KMS-11 (cell line): ENCODE measurements at regions not wholly inside any gene's neighbourhood (a gene's known extent, or its start where the extent isn't known, plus 50 kb on each side); places are given as distances from the start of the nearest gene placed in this dataset.

Experiments used
- H2AFZ ChIP-seq: fragments of 200-600 bp; sonication (generic); 2 replicates; pipeline ENCODE4 v1.6.1; 2016; ENCODE audit warnings: antibody characterized with exemption, mixed run types, low read depth
- H3K27ac ChIP-seq: fragments of 200-600 bp; sonication (generic); 2 replicates; pipeline ENCODE4 v1.6.1; 2016; ENCODE audit warnings: mild to moderate bottlenecking, mixed run types
- H3K27me3 ChIP-seq: fragments of 200-600 bp; sonication (generic); 2 replicates; pipeline ENCODE4 v1.6.1; 2017; ENCODE audit warnings: mild to moderate bottlenecking, low read depth, mixed run types, moderate library complexity; ENCODE audit not compliant: insufficient read depth
- H3K36me3 ChIP-seq: fragments of 200-600 bp; sonication (generic); 2 replicates; pipeline ENCODE4 v1.6.1; 2017; ENCODE audit warnings: mild to moderate bottlenecking, mixed run types; ENCODE audit not compliant: insufficient read depth
- H3K4me1 ChIP-seq: fragments of 200-600 bp; sonication (generic); 2 replicates; pipeline ENCODE4 v1.6.1; 2016; ENCODE audit warnings: mild to moderate bottlenecking, low read depth, mixed run types; ENCODE audit not compliant: poor library complexity, severe bottlenecking
- H3K4me2 ChIP-seq: fragments of 200-600 bp; sonication (generic); 2 replicates; pipeline ENCODE4 v1.7.0; 2016; ENCODE audit warnings: mild to moderate bottlenecking, mixed run types
- H3K4me3 ChIP-seq: fragments of 200-600 bp; sonication (generic); IDR thresholded peaks from 2 replicates; pipeline ENCODE4 v1.6.1; 2017; ENCODE audit warnings: low read depth, low read length, mixed read lengths; ENCODE audit not compliant: insufficient read depth
- H3K79me2 ChIP-seq: fragments of 200-600 bp; sonication (generic); 2 replicates; pipeline ENCODE4 v1.6.1; 2016; ENCODE audit warnings: low read depth, mixed run types; ENCODE audit not compliant: insufficient read depth
- H3K9ac ChIP-seq: fragments of 200-600 bp; sonication (generic); 2 replicates; pipeline ENCODE4 v1.6.1; 2016; ENCODE audit warnings: mild to moderate bottlenecking, mixed run types
- H4K20me1 ChIP-seq: fragments of 200-600 bp; sonication (generic); 2 replicates; pipeline ENCODE4 v1.6.1; 2016; ENCODE audit warnings: mild to moderate bottlenecking, mixed run types; ENCODE audit not compliant: insufficient read depth
- TF ChIP-seq, protein P1 (sequence below): fragments of 200-600 bp; sonication (generic); conservative IDR thresholded peaks from 2 replicates; pipeline ENCODE4 v1.6.1; 2017; ENCODE audit warnings: low read depth, mild to moderate bottlenecking, antibody characterized with exemption, low read length, moderate library complexity, mixed read lengths

DNA sequence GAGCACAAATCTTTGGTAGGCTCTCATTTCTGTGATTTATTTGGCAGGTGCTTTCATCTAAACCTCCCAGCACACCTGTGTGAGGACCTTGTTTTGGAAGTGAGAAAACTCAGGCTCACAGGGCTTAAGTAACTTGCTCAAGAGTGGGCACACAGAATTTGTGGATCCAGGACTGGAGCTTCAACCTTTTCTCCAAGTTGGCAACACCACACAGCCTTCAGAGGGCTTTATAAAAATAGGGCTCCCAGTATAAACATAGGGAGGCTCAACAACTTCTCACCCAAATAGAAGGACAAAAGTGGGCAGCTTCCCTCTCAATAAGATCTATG, 182.2 kb upstream of the NEBL start:
- H3K79me2 ChIP-seq: no peaks in the 10 kb centered on the region

DNA sequence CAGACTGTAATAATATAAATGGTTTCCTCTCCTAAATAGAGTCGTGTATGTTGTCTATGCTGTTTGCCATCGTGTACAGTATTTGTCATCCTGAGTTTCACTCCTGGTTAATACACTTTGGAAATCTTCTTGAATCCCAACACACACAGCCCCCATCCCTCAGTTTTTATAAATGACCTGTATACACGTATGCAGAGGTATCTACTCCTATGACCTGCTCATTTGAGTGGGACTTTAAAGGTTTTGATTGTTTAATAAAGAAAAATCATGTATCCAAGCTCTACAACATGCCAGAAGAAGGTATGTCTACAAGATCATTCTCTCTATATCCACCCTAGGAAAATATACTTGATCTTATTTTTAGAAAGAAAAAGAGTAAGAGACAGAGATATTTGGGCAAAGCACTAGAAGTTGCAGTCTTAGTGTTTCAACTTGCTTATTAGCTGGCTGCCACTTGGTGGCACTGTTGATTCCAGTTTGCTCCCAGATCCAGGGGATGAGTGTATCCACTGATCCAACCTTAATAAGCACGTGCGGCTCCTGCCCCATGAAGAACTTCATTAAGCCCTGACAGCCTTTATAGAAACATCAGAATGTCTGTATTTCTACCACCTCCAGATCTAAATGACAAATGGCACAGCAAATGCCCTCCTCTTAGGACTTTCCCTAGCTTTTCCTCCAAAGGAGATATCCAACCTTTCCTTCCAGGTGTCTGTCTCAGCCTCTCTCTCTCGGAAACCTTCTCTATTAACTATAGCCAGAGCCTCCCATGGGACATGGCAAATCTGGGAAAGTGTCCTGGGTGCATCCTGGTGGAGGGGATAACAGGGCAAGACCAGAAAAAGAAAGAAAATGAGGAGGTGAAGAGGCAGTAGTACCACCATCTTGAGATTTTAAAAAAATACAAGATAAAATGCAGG, 181.6 kb upstream of the NEBL start:
- no peaks in the 10 kb centered on the region for H4K20me1 ChIP-seq
- peak overlapping the region; percentile 16; the same call in 1 of the 2 replicates for H2AFZ ChIP-seq
- no peak overlapping the region for H3K27ac ChIP-seq
- TF ChIP-seq, protein P1, sequence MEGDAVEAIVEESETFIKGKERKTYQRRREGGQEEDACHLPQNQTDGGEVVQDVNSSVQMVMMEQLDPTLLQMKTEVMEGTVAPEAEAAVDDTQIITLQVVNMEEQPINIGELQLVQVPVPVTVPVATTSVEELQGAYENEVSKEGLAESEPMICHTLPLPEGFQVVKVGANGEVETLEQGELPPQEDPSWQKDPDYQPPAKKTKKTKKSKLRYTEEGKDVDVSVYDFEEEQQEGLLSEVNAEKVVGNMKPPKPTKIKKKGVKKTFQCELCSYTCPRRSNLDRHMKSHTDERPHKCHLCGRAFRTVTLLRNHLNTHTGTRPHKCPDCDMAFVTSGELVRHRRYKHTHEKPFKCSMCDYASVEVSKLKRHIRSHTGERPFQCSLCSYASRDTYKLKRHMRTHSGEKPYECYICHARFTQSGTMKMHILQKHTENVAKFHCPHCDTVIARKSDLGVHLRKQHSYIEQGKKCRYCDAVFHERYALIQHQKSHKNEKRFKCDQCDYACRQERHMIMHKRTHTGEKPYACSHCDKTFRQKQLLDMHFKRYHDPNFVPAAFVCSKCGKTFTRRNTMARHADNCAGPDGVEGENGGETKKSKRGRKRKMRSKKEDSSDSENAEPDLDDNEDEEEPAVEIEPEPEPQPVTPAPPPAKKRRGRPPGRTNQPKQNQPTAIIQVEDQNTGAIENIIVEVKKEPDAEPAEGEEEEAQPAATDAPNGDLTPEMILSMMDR: peak; percentile 88
- no peak overlapping the region for H3K4me2 ChIP-seq
- no peaks in the 10 kb centered on the region for H3K79me2 ChIP-seq
- no peak overlapping the region for H3K9ac ChIP-seq
- H3K36me3 ChIP-seq: no peaks in the 10 kb centered on the region
- no peak overlapping the region for H3K4me3 ChIP-seq
- H3K4me1 ChIP-seq: no peaks in the 10 kb centered on the region
- no peaks in the 10 kb centered on the region for H3K27me3 ChIP-seq

More for the DNA sequence above, 182.2 kb upstream of the NEBL start:
- Histone ChIP-seq H3K36me3 (no peaks in the 10 kb centered on the region), H2AFZ (peak overlapping the region; percentile 16; the same call in 1 of the 2 replicates), H3K4me3 (no peak overlapping the region), H3K27ac (no peak overlapping the region), H3K4me1 (no peaks in the 10 kb centered on the region), H3K9ac (no peak overlapping the region), H4K20me1 (no peaks in the 10 kb centered on the region), H3K27me3 (no peaks in the 10 kb centered on the region), H3K4me2 (no peak overlapping the region)
- TF ChIP-seq, protein P1: no peak

DNA sequence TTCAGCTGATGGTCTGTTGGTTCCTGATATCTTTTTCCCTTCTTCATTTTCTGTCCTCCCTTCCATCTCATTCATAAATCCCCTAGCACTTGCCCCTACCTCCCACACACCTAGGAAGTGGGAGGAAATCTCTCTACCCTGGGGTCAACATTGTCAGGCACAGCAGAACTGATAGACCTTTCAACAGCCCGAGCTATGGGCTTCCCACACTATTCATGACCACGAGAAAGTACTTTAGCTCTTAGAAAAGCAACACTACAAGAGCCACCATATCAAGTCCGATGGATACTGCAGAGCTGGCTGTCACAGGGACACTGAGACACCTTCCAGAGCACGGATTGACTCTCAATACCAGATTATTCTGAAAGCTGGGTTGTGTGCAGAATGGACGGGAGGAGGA, 180.6 kb upstream of the NEBL start:
- H2AFZ ChIP-seq: no peak overlapping the region
- H4K20me1 ChIP-seq: no peaks in the 10 kb centered on the region
- H3K9ac ChIP-seq: no peak overlapping the region
- H3K4me1 ChIP-seq: no peaks in the 10 kb centered on the region
- no peaks in the 10 kb centered on the region for H3K27me3 ChIP-seq
- no peaks in the 10 kb centered on the region for H3K36me3 ChIP-seq
- H3K79me2 ChIP-seq: no peaks in the 10 kb centered on the region
- H3K27ac ChIP-seq: no peak overlapping the region
- TF ChIP-seq, protein P1: no peak
- H3K4me2 ChIP-seq: no peak overlapping the region
- H3K4me3 ChIP-seq: no peak overlapping the region

DNA sequence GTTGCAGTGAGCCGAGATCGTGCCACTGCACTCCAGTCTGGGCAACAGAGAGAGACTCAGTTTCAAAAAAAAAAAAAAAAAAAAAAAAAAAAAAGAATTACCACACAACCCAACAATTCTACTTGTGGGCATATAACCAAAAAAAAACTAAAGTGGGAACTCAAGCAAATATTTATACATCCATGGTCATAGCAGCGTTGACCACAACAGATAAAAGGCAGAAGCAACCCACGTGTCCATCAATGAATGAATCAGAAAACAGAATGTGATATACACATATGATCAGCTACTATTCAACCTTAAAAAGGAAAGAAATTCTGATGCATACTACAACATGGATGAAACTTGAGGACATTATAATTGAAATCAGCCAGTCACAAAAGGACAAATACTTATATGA, 179.3 kb upstream of the NEBL start:
- H3K27ac ChIP-seq: no peak overlapping the region
- H3K36me3 ChIP-seq: no peaks in the 10 kb centered on the region
- peaks cover 2% of the 10 kb centered on the region for H3K4me1 ChIP-seq
- no peaks in the 10 kb centered on the region for H3K79me2 ChIP-seq
- no peak overlapping the region for H3K4me2 ChIP-seq
- no peak overlapping the region for H2AFZ ChIP-seq
- H4K20me1 ChIP-seq: no peaks in the 10 kb centered on the region
- H3K27me3 ChIP-seq: no peaks in the 10 kb centered on the region
- TF ChIP-seq, protein P1: no peak
- no peak overlapping the region for H3K4me3 ChIP-seq
- H3K9ac ChIP-seq: no peak overlapping the region
